ENCODE measurements at regions not wholly inside any gene's neighbourhood (a gene's known extent, or its start where the extent isn't known, plus 50 kb on each side); places are given as distances from the start of the nearest gene placed in this dataset.

DNA sequence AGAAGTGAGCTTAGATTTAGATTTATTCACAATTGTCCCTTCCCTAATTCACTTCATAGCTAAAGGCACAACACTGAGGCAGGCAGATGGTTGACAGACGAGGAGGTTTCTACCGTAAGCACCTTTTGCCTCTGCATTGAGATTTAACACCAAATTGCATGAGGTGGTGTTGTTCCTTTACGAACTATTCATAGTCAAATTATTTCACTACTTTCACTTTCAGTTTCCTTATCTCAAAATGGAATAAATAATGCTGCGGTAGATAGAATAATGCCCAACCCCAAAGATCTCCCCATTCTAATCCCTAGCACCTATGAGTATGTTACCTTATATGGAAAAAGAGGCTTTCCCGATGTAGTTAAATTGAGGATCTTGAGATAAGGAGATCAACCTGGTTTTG, 58.9 kb upstream of the LINC00305 start:
- Histone ChIP-seq H3K27me3 (ENCODE audit: control insufficient read depth, extremely low read depth, insufficient read depth, low read length) (no peaks in the 10 kb centered on the region), H3K79me2 (ENCODE audit: control insufficient read depth, insufficient read depth, low read length) (no peaks in the 10 kb centered on the region), H3K4me1 (ENCODE audit: control insufficient read depth, extremely low read depth, insufficient read depth, low read length) (no peaks in the 10 kb centered on the region), H4K20me1 (ENCODE audit: control insufficient read depth, extremely low read depth, insufficient read depth, low read length) (no peaks in the 10 kb centered on the region), H3K27ac (ENCODE audit: control insufficient read depth, insufficient read depth, low read length) (no peak overlapping the region), H3K36me3 (ENCODE audit: control insufficient read depth in 2 of 2, extremely low read depth in 1 of 2, insufficient read depth in 2 of 2, low read length in 2 of 2) (no peaks in the 10 kb centered on the region), H3K4me2 (ENCODE audit: control insufficient read depth, extremely low read depth, insufficient read depth, low read depth, low read length) (no peak overlapping the region), H3K9me1 (ENCODE audit: control insufficient read depth, extremely low read depth, insufficient read depth, low read length) (no peaks in the 10 kb centered on the region), H3K9ac (ENCODE audit: control insufficient read depth, extremely low read depth, insufficient read depth, low read length) (no peak overlapping the region), H3K9me3 (ENCODE audit: control insufficient read depth, low read depth, low read length) (no peaks in the 10 kb centered on the region), H2AFZ (ENCODE audit: control insufficient read depth, low read length) (no peak overlapping the region), H3K4me3 (ENCODE audit: control insufficient read depth in 2 of 3, extremely low read depth in 1 of 3, insufficient read depth in 2 of 3, low read depth in 1 of 3, low read length in 3 of 3) (no peak overlapping the region)
- DNase-seq (ENCODE audit: low read depth, low spot score) (no peak), FAIRE-seq (no peak)
- TF ChIP-seq, protein P1, sequence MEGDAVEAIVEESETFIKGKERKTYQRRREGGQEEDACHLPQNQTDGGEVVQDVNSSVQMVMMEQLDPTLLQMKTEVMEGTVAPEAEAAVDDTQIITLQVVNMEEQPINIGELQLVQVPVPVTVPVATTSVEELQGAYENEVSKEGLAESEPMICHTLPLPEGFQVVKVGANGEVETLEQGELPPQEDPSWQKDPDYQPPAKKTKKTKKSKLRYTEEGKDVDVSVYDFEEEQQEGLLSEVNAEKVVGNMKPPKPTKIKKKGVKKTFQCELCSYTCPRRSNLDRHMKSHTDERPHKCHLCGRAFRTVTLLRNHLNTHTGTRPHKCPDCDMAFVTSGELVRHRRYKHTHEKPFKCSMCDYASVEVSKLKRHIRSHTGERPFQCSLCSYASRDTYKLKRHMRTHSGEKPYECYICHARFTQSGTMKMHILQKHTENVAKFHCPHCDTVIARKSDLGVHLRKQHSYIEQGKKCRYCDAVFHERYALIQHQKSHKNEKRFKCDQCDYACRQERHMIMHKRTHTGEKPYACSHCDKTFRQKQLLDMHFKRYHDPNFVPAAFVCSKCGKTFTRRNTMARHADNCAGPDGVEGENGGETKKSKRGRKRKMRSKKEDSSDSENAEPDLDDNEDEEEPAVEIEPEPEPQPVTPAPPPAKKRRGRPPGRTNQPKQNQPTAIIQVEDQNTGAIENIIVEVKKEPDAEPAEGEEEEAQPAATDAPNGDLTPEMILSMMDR (optimal IDR thresholded peaks at IDR 0.05 in 1 of 3, IDR thresholded peaks at IDR 0.05 in 1 of 3, conservative IDR thresholded peaks at IDR 0.05 in 1 of 3; ENCODE audit: extremely low read depth in 1 of 3, insufficient read depth in 2 of 3, low read length in 3 of 3) = no peak
- no peak for TF ChIP-seq EZH2 (IDR thresholded peaks at IDR 0.05; ENCODE audit: low read length)
- dilution Hi-C loops (cut with MboI; ENCODE audit: extremely low pct_ligation_motif_present, low sequenced_read_pairs) = no loop called here

DNA sequence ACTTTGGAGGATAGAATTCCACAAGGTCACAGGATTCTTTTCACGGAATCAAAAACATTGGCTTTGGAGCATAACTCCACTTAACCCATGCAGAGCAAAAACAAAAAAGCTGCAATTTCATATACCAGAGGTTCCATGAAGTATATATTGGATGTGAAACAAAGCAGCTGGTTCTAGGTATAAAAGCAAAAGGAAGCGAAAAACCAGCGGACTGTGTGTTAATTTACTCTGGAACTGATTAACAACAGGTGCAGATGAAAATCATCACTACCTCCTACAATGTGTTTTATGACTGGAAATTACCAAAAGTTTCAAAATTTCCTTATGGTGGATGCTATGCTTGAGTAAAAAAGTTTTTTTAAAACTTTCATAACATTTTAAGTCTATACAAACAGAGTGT, 54.4 kb upstream of the LINC00305 start:
- H3K27ac ChIP-seq (ENCODE audit: control insufficient read depth, insufficient read depth, low read length) = no peak overlapping the region
- DNase-seq (ENCODE audit: low read depth, low spot score) (no peak), FAIRE-seq (no peak)
- H3K79me2 ChIP-seq (ENCODE audit: control insufficient read depth, insufficient read depth, low read length) = no peaks in the 10 kb centered on the region
- H3K4me2 ChIP-seq (ENCODE audit: control insufficient read depth, extremely low read depth, insufficient read depth, low read depth, low read length) = no peak overlapping the region
- H3K4me3 ChIP-seq (ENCODE audit: control insufficient read depth in 2 of 3, extremely low read depth in 1 of 3, insufficient read depth in 2 of 3, low read depth in 1 of 3, low read length in 3 of 3) = no peak overlapping the region
- H3K9me3 ChIP-seq (ENCODE audit: control insufficient read depth, low read depth, low read length) = no peaks in the 10 kb centered on the region
- no peaks in the 10 kb centered on the region for H3K36me3 ChIP-seq (ENCODE audit: control insufficient read depth in 2 of 2, extremely low read depth in 1 of 2, insufficient read depth in 2 of 2, low read length in 2 of 2)
- no peaks in the 10 kb centered on the region for H3K4me1 ChIP-seq (ENCODE audit: control insufficient read depth, extremely low read depth, insufficient read depth, low read length)
- TF ChIP-seq, protein P1 (optimal IDR thresholded peaks at IDR 0.05 in 1 of 3, IDR thresholded peaks at IDR 0.05 in 1 of 3, conservative IDR thresholded peaks at IDR 0.05 in 1 of 3; ENCODE audit: extremely low read depth in 1 of 3, insufficient read depth in 2 of 3, low read length in 3 of 3) = no peak
- no peak for TF ChIP-seq EZH2 (IDR thresholded peaks at IDR 0.05; ENCODE audit: low read length)
- dilution Hi-C loops (cut with MboI; ENCODE audit: extremely low pct_ligation_motif_present, low sequenced_read_pairs) = no loop called here
- no peaks in the 10 kb centered on the region for H3K9me1 ChIP-seq (ENCODE audit: control insufficient read depth, extremely low read depth, insufficient read depth, low read length)
- no peak overlapping the region for H3K9ac ChIP-seq (ENCODE audit: control insufficient read depth, extremely low read depth, insufficient read depth, low read length)
- H3K27me3 ChIP-seq (ENCODE audit: control insufficient read depth, extremely low read depth, insufficient read depth, low read length) = no peaks in the 10 kb centered on the region
- no peaks in the 10 kb centered on the region for H4K20me1 ChIP-seq (ENCODE audit: control insufficient read depth, extremely low read depth, insufficient read depth, low read length)
- no peak overlapping the region for H2AFZ ChIP-seq (ENCODE audit: control insufficient read depth, low read length)

Data from keratinocyte (primary cell).